ENCODE measurements at regions not wholly inside any gene's neighbourhood (a gene's known extent, or its start where the extent isn't known, plus 50 kb on each side); places are given as distances from the start of the nearest gene placed in this dataset.

- Mint-ChIP-seq H3K4me1 (ENCODE audit: unreplicated experiment) (no peaks in the 10 kb centered on the region), H3K36me3 (ENCODE audit: low read depth, unreplicated experiment) (no peaks in the 10 kb centered on the region), H3K27ac (ENCODE audit: unreplicated experiment) (no peak overlapping the region), H3K9me3 (ENCODE audit: unreplicated experiment) (no peaks in the 10 kb centered on the region), H3K27me3 (ENCODE audit: unreplicated experiment) (no peaks in the 10 kb centered on the region), H3K4me3 (ENCODE audit: unreplicated experiment) (no peak overlapping the region)
- no peak for TF ChIP-seq CTCF (IDR thresholded peaks at IDR 0.05; ENCODE audit: unreplicated experiment)
- no peak for DNase-seq (ENCODE audit: low spot score)
Observed at GRCh38 chr9:22279636-22280035, 167.0 kb upstream of the DMRTA1 start.

- H3K36me3 Mint-ChIP-seq (ENCODE audit: low read depth, unreplicated experiment): no peaks in the 10 kb centered on the region
- no peak for TF ChIP-seq CTCF (IDR thresholded peaks at IDR 0.05; ENCODE audit: unreplicated experiment)
- DNase-seq (ENCODE audit: low spot score): no peak
- no peaks in the 10 kb centered on the region for H3K9me3 Mint-ChIP-seq (ENCODE audit: unreplicated experiment)
- no peaks in the 10 kb centered on the region for H3K4me1 Mint-ChIP-seq (ENCODE audit: unreplicated experiment)
- no peak overlapping the region for H3K27ac Mint-ChIP-seq (ENCODE audit: unreplicated experiment)
- no peaks in the 10 kb centered on the region for H3K27me3 Mint-ChIP-seq (ENCODE audit: unreplicated experiment)
- no peak overlapping the region for H3K4me3 Mint-ChIP-seq (ENCODE audit: unreplicated experiment)
Observed at GRCh38 chr9:22285066-22285465, 161.6 kb upstream of the DMRTA1 start.

GRCh38 chr9:22286661-22287060 is 160.0 kb upstream of the DMRTA1 start:
- no peaks in the 10 kb centered on the region for H3K36me3 Mint-ChIP-seq (ENCODE audit: low read depth, unreplicated experiment)
- H3K27ac Mint-ChIP-seq (ENCODE audit: unreplicated experiment): no peak overlapping the region
- no peak for TF ChIP-seq CTCF (IDR thresholded peaks at IDR 0.05; ENCODE audit: unreplicated experiment)
- no peaks in the 10 kb centered on the region for H3K27me3 Mint-ChIP-seq (ENCODE audit: unreplicated experiment)
- no peaks in the 10 kb centered on the region for H3K4me1 Mint-ChIP-seq (ENCODE audit: unreplicated experiment)
- no peak overlapping the region for H3K4me3 Mint-ChIP-seq (ENCODE audit: unreplicated experiment)
- DNase-seq (ENCODE audit: low spot score): no peak
- H3K9me3 Mint-ChIP-seq (ENCODE audit: unreplicated experiment): no peaks in the 10 kb centered on the region

GRCh38 chr9:22288661-22289060 is 158.0 kb upstream of the DMRTA1 start:
- no peak for DNase-seq (ENCODE audit: low spot score)
- Mint-ChIP-seq H3K27ac (ENCODE audit: unreplicated experiment) (no peak overlapping the region), H3K36me3 (ENCODE audit: low read depth, unreplicated experiment) (no peaks in the 10 kb centered on the region), H3K4me3 (ENCODE audit: unreplicated experiment) (no peak overlapping the region), H3K27me3 (ENCODE audit: unreplicated experiment) (no peaks in the 10 kb centered on the region), H3K4me1 (ENCODE audit: unreplicated experiment) (no peaks in the 10 kb centered on the region), H3K9me3 (ENCODE audit: unreplicated experiment) (no peaks in the 10 kb centered on the region)
- TF ChIP-seq CTCF (IDR thresholded peaks at IDR 0.05; ENCODE audit: unreplicated experiment): no peak

- H3K4me1 Mint-ChIP-seq (ENCODE audit: unreplicated experiment): no peaks in the 10 kb centered on the region
- no peaks in the 10 kb centered on the region for H3K27me3 Mint-ChIP-seq (ENCODE audit: unreplicated experiment)
- no peaks in the 10 kb centered on the region for H3K36me3 Mint-ChIP-seq (ENCODE audit: low read depth, unreplicated experiment)
- TF ChIP-seq CTCF (IDR thresholded peaks at IDR 0.05; ENCODE audit: unreplicated experiment): peak; percentile 49
- H3K4me3 Mint-ChIP-seq (ENCODE audit: unreplicated experiment): no peak overlapping the region
- no peak overlapping the region for H3K27ac Mint-ChIP-seq (ENCODE audit: unreplicated experiment)
- DNase-seq (ENCODE audit: low spot score): peak; percentile 44
- no peaks in the 10 kb centered on the region for H3K9me3 Mint-ChIP-seq (ENCODE audit: unreplicated experiment)
Observed at GRCh38 chr9:22307013-22307711, 139.5 kb upstream of the DMRTA1 start.

Measured in endothelial cell (in vitro differentiated cells).